Amniotic stem cell (primary cell): ENCODE measurements at regions not wholly inside any gene's neighbourhood (a gene's known extent, or its start where the extent isn't known, plus 50 kb on each side); places are given as distances from the start of the nearest gene placed in this dataset.
"Not testable (repeated sequence)": the region's sequence is repeated elsewhere in the genome, so short reads cannot be mapped to it uniquely, and the experiment has no call there.

Experiments
- DNase-seq: peaks from one replicate; lab custom pipeline; 2025; lab: John Stamatoyannopoulos, UW

- DNase-seq = no peak
Observed at GRCh38 chr7:34487391-34488115, 170.5 kb upstream of the NPSR1 start.

DNA sequence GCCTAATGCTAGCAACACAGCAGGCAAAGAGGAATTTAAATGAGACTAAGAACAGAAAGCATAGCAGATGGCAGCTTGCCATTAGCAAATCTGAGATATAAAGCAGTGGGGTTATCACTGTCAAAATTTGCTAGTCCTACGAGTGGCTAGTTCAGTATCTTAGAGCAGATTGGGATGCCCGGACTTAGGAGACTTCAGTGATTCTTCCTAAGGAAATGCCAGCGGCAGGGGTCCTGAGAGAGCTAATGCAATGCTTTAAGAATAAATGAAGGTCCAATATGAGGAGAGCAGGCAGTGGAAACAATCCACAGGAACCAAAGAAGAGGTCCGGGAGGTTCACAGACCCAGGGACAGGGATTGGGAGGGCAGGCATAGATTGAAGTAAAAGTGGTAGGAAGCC, 169.3 kb upstream of the NPSR1 start:
- no peak for DNase-seq

DNA sequence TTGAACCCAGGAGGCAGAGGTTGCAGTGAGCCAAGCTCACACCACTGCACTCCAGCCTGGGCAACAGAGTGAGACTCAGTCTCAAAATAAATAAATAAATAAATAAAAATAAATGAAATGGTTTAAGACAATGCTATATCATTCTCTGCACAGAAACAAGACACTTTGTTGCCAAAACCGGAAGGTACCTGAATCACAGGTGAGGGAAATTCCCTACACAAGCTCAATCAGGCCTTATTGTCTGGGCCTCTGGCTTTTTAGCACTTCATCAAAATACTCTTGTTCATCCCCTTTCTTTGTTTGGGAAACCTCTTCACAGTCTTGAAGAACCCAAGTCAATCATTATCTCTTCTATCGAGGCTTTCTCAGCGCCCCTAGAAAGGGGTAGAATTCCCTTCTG, 166.1 kb upstream of the NPSR1 start:
- DNase-seq = no peak

DNA sequence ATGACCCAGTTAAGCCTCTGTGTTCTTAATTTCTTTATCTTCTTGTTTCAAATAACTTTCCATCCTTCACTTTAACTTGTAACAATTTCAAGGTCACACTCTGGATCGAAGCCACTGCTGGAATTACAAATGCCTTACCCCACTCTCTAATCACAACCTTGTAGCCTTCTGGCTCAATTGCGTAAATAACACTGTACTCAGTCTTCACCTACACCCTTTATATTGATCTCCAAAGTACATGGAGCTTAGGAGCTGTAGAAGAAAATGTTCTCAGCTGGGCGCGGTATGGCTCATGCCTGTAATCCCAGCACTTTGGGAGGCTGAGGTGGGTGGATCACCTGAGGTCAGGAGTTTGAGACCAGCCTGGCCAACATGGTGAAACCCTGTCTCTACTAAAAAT, 164.3 kb upstream of the NPSR1 start:
- no peak for DNase-seq

GRCh38 chr7:34497153-34497777, 160.8 kb upstream of the NPSR1 start:
- DNase-seq = no peak

DNA sequence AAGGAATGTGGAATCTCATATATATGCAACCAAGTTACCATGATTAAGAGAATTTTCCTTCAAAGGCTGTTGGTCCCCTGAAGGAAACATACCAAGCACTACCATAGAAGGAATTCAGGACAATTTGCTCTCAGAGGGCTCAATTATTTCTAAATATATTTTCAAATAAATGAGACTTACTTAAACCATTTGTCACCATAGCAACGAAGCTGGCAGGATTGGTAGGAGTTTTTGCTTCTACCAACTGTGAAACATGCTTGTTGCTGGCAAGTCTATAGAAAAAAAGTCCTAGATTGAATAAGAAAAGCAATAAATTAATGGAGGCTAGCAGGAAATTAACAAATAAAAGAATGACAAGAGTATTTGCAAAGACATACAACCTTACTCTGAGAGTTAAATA, 156.9 kb upstream of the NPSR1 start:
- DNase-seq = no peak

GRCh38 chr7:34507191-34507590, 150.8 kb upstream of the NPSR1 start:
- no peak for DNase-seq

- DNase-seq = no peak
Observed at GRCh38 chr7:34523226-34523918, 134.6 kb upstream of the NPSR1 start.

DNA sequence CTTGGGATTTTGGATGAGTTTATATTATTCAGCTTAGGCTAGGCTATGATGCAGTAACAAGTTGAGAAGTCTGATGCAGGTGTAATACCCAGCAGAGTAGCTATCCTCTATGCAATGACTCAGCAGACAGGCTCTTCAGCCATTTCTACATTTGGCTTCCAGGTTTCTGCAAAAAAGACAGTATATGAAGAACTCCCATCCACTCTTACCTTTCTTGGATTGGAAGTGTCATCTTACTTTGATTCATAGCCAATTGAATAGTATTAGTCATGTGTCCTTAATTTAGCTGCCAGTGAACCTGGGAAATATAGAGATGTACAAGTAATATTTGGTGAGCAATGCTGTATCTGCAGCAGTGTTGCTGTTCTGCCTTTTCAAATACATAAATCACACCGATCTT, 127.8 kb upstream of the NPSR1 start:
- DNase-seq = no peak

DNA sequence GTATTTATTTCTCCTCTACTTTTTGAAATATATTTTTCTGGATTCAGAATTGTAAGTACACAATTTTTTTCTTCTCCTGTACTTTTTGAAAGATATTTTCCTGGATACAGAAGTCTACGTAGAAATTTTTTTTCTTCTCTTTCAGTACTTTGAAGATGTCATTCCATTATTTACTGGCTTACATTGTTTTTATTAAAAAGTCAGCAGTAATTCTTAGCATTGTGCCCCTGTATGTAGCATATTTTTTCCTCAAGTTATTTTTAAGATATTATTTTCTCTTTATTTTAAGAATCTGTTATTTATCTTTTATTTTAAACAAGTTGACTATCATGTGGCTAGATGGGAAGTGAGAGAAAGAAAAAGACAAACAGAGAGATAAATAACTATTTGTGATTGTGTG, 119.0 kb upstream of the NPSR1 start:
- DNase-seq = no peak

DNA sequence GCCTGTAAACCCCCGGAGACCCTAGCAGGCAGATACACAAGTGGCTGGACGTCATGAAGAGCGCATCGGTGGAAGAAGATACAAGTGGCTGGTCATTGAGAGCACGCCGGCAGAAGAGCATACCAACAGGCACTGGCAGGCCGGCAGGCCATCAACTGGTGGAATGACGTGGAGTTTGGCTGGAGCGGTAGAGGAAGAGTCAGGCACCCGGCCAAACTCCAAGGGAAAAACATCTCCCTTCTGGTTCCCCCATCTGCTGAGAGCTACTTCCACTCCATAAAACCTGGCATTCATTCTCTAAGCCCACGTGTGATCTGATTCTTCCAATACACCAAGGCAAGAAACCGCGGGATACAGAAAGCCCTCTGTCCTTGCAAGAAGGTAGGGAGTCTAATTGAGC, 113.4 kb upstream of the NPSR1 start:
- DNase-seq = no peak

DNA sequence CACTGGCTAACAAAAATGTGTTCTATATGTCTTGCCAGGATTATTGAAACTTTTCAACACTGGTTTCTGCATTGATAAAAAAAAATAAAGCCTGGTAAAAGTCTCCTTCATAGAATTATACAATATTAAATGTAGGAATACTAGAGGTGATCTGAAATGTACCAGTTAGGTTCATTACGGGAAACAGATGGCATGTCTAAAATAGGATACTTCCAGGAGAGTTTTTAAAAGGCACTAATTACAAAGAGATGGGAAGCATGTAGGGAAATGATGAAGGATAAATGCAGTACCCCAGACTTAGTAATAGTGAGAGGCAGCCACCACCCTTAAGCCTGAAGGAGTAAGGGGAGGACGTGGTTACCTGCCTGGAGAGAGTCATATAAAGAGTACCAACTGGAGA, 107.0 kb upstream of the NPSR1 start:
- DNase-seq = no peak

DNA sequence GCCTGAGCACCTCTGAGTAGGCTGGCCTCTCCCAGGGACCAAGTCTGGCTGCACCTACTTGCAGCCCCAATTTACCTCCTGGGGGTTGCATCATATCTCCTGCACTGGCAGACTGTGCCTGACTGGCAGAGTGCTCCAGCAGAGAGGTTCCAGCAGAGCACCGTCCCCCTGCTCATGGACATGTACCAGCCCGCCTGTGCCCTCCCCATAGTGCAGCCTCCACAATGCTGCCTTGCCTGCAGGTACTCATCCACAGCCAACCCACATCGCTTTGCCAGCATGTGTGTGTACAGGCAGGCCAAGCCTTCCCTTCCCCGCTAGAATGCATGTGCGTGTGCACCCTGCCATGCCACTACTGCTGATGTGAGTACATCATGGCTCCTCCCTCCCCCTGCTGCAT, 105.5 kb upstream of the NPSR1 start:
- no peak for DNase-seq

- no peak for DNase-seq
Observed at GRCh38 chr7:34558022-34558421, 100.0 kb upstream of the NPSR1 start.

- DNase-seq = no peak
Observed at GRCh38 chr7:34564091-34564490, 93.9 kb upstream of the NPSR1 start.

DNA sequence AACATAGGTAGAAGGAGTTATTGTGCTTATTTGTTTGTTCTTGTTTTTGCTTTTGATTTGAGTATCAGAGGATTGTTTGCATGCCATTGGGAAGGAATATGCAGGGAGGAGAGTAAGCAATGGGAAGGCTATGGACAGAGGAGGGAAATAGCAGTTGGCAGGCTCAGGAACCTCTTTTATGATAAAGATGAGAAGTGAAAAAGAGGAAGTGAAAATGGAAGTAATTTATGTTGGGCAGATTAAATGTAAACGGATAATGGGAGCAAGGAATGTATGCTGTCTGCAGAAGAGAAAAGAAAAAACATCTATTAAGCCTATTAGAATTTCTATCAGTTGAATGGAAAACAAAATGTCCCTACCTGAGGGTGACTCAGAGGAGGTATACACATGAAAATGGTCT, 90.1 kb upstream of the NPSR1 start:
- no peak for DNase-seq

DNA sequence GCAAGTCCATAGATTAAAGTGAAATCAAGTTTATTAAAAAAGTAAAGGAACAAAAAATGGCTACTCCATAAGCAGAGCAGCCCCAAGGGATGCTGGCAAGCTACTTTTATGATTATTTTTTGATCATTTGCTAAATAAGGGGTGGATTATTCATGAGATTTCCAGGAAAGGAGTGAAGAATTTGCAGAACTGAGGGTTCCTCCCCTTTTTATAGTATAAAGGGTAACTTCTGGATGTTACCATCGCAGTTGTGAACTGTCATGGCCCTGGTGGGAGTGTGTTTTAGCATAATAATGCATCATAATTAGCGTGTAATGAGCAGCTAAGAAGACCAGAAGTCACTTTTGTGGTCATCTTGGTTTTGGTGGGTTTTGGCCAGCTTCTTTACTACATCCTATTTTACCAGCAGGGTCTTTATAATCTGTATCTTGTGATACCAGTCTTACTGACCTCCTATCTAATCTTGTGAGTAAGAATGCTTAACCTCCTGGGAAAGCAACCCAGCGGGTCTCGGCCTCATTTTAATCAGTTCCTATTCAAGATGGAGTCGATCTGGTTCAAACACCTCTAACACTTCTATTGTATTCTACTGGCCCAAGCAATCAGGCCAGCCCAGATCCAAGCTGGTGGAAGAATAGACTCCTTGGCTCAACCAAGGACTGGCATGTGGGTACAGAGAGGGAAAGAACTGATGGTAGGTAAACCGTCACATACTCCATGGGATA, 87.9 kb upstream of the NPSR1 start:
- DNase-seq = no peak

DNA sequence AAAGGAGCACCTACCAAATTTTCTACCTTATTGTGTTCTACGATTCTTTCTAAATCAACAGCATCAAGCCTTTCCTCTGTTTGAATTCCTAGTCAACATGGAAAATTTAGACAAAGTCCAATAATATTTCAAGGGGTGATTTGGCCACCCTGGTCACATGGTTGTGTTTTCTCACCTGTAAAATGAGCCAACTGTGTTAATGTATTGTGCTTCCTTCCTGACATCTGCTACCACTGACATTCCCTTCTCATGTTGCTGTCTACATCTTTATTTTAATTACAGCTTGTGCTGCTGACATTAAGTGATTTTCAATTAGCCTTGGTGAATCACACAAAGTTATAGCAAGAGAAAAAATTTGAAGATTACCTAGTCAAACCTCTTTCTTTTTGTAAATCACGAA, 83.0 kb upstream of the NPSR1 start:
- DNase-seq = no peak

- not testable (repeated sequence) for DNase-seq
Observed at GRCh38 chr7:34577934-34578333, 80.1 kb upstream of the NPSR1 start.

- DNase-seq = not testable (repeated sequence)
Observed at GRCh38 chr7:34581698-34582097, 76.3 kb upstream of the NPSR1 start.

- DNase-seq = no peak
Observed at GRCh38 chr7:34584526-34584925, 73.5 kb upstream of the NPSR1 start.

DNA sequence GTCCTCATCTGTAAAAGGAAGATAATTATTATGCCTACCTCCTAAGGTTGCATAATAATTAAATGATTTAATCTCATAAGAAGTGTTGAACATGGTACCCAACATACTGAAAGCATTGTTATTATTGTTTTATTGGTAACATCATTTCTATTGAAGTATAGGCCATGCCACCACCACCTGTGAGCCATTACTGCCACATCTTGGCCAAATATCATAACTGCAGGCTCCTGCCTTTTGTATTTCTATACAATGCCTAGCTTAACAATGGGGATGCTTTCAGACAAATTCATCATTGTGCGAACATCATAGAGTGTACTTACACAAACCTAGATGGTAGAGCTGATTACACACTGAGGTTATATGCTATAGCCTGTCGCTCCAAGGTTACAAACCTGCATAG, 61.1 kb upstream of the NPSR1 start:
- no peak for DNase-seq
